ENCODE measurements at regions not wholly inside any gene's neighbourhood (a gene's known extent, or its start where the extent isn't known, plus 50 kb on each side); places are given as distances from the start of the nearest gene placed in this dataset.

GRCh38 chr14:49992448-49992847, 99.6 kb downstream of the ARF6 start:
- H3K4me1 ChIP-seq (ENCODE audit: insufficient read depth, low read length, poor library complexity, severe bottlenecking): no peaks in the 10 kb centered on the region
- no peaks in the 10 kb centered on the region for H3K27me3 ChIP-seq (replicated peaks; ENCODE audit: insufficient read depth, low read depth, low read length, poor library complexity)
- no peaks in the 10 kb centered on the region for H3K9me3 ChIP-seq (ENCODE audit: low read depth, low read length, poor library complexity, severe bottlenecking)
- H3K4me3 ChIP-seq (ENCODE audit: low read depth, low read length, poor library complexity, severe bottlenecking): no peak overlapping the region
- intact Hi-C loops (cut with micrococcal nuclease; ENCODE audit: unreplicated experiment): no loop called here
- POLR2A ChIA-PET (ENCODE audit: low non-redundant PET): no interaction called here
- no TSS peak for BruUV-seq (replicated peaks)
- H3K36me3 ChIP-seq (ENCODE audit: insufficient read depth, low read length, poor library complexity, severe bottlenecking): no peaks in the 10 kb centered on the region
- no peak overlapping the region for H3K27ac ChIP-seq (ENCODE audit: low read depth, low read length, poor library complexity, severe bottlenecking)
- DNase-seq (ENCODE audit: low spot score): no peak
- CTCF ChIA-PET: no interaction called here
- TF ChIP-seq EZH2 (IDR thresholded peaks at IDR 0.05; ENCODE audit: borderline replicate concordance, low read depth, low read length, poor library complexity, severe bottlenecking): no peak
- no peak for TF ChIP-seq CTCF (conservative IDR thresholded peaks at IDR 0.05; ENCODE audit: low read depth, low read length)

GRCh38 chr14:49992901-49993339, 100.0 kb downstream of the ARF6 start:
- BruUV-seq (replicated peaks): no TSS peak
- no peaks in the 10 kb centered on the region for H3K27me3 ChIP-seq (replicated peaks; ENCODE audit: insufficient read depth, low read depth, low read length, poor library complexity)
- DNase-seq (ENCODE audit: low spot score): no peak
- CTCF ChIA-PET: no interaction called here
- no peak for TF ChIP-seq EZH2 (IDR thresholded peaks at IDR 0.05; ENCODE audit: borderline replicate concordance, low read depth, low read length, poor library complexity, severe bottlenecking)
- no peak for TF ChIP-seq CTCF (conservative IDR thresholded peaks at IDR 0.05; ENCODE audit: low read depth, low read length)
- H3K9me3 ChIP-seq (ENCODE audit: low read depth, low read length, poor library complexity, severe bottlenecking): no peaks in the 10 kb centered on the region
- no peaks in the 10 kb centered on the region for H3K36me3 ChIP-seq (ENCODE audit: insufficient read depth, low read length, poor library complexity, severe bottlenecking)
- intact Hi-C loops (cut with micrococcal nuclease; ENCODE audit: unreplicated experiment): no loop called here
- H3K27ac ChIP-seq (ENCODE audit: low read depth, low read length, poor library complexity, severe bottlenecking): no peak overlapping the region
- H3K4me1 ChIP-seq (ENCODE audit: insufficient read depth, low read length, poor library complexity, severe bottlenecking): no peaks in the 10 kb centered on the region
- no peak overlapping the region for H3K4me3 ChIP-seq (ENCODE audit: low read depth, low read length, poor library complexity, severe bottlenecking)
- POLR2A ChIA-PET (ENCODE audit: low non-redundant PET): no interaction called here

- no TSS peak for BruUV-seq (replicated peaks)
- no peak for DNase-seq (ENCODE audit: low spot score)
- H3K9me3 ChIP-seq (ENCODE audit: low read depth, low read length, poor library complexity, severe bottlenecking): no peaks in the 10 kb centered on the region
- TF ChIP-seq CTCF (conservative IDR thresholded peaks at IDR 0.05; ENCODE audit: low read depth, low read length): no peak
- TF ChIP-seq EZH2 (IDR thresholded peaks at IDR 0.05; ENCODE audit: borderline replicate concordance, low read depth, low read length, poor library complexity, severe bottlenecking): no peak
- no peaks in the 10 kb centered on the region for H3K36me3 ChIP-seq (ENCODE audit: insufficient read depth, low read length, poor library complexity, severe bottlenecking)
- intact Hi-C loops (cut with micrococcal nuclease; ENCODE audit: unreplicated experiment): no loop called here
- H3K27me3 ChIP-seq (replicated peaks; ENCODE audit: insufficient read depth, low read depth, low read length, poor library complexity): no peaks in the 10 kb centered on the region
- ChIA-PET CTCF (no interaction called here), POLR2A (ENCODE audit: low non-redundant PET) (no interaction called here)
- no peaks in the 10 kb centered on the region for H3K4me1 ChIP-seq (ENCODE audit: insufficient read depth, low read length, poor library complexity, severe bottlenecking)
- H3K4me3 ChIP-seq (ENCODE audit: low read depth, low read length, poor library complexity, severe bottlenecking): no peak overlapping the region
- no peak overlapping the region for H3K27ac ChIP-seq (ENCODE audit: low read depth, low read length, poor library complexity, severe bottlenecking)
Measured at GRCh38 chr14:49993565-49993964, 100.7 kb downstream of the ARF6 start.

Data from A673 (cell line).